ENCODE measurements at regions not wholly inside any gene's neighbourhood (a gene's known extent, or its start where the extent isn't known, plus 50 kb on each side); places are given as distances from the start of the nearest gene placed in this dataset.
A peak's percentile ranks its signal among the peaks of the same experiment; 100 is the strongest.

GRCh38 chr18:58813561-58814225 is 51.0 kb upstream of the ZNF532 start:
- Histone ChIP-seq H3K9me3 (no peaks in the 10 kb centered on the region), H3K36me3 (no peaks in the 10 kb centered on the region), H3K27me3 (replicated peaks; ENCODE audit: insufficient read depth) (no peaks in the 10 kb centered on the region), H3K4me3 (peak overlapping the region in 1 of 2 donors; percentile 14), H3K27ac (peak overlapping the region; percentile 72 to 89), H3K4me1 (replicated peaks) (peaks cover under 1% of the 10 kb centered on the region)
- 61% methylated on average over 4 of the region's 4 CpGs for WGBS
- intact Hi-C loops (cut with DNase I), result no loop called here
- TF ChIP-seq CTCF (IDR thresholded peaks at IDR 0.05), result no peak
- peak; percentile 75 for TF ChIP-seq POLR2AphosphoS5 (IDR thresholded peaks at IDR 0.05)
- TF ChIP-seq POLR2A (IDR thresholded peaks at IDR 0.05), result no peak
- peak; percentile 21 for DNase-seq (ENCODE audit: low spot score)

- Histone ChIP-seq H3K36me3 (no peaks in the 10 kb centered on the region), H3K4me3 (peak overlapping the region in 1 of 2 donors; percentile 14), H3K27ac (peak overlapping the region; percentile 72 to 89), H3K27me3 (replicated peaks; ENCODE audit: insufficient read depth) (no peaks in the 10 kb centered on the region), H3K9me3 (no peaks in the 10 kb centered on the region), H3K4me1 (replicated peaks) (peaks cover 5% of the 10 kb centered on the region)
- WGBS, result 60% methylated on average over 4 of the region's 4 CpGs
- DNase-seq (ENCODE audit: low spot score), result no peak
- TF ChIP-seq CTCF (IDR thresholded peaks at IDR 0.05) (no peak), POLR2A (IDR thresholded peaks at IDR 0.05) (no peak), POLR2AphosphoS5 (IDR thresholded peaks at IDR 0.05) (no peak)
- intact Hi-C loops (cut with DNase I), result no loop called here
These were observed 50.4 kb upstream of the ZNF532 start for GRCh38 chr18:58814317-58814716.

Measured in prostate gland (tissue), 2 donors.